Upper lobe of right lung (tissue), 1 donor: ENCODE measurements at regions not wholly inside any gene's neighbourhood (a gene's known extent, or its start where the extent isn't known, plus 50 kb on each side); places are given as distances from the start of the nearest gene placed in this dataset.

ENCODE experiments used
- ATAC-seq: fragments of 200-7000 bp; cut with Tn5 transposase; one replicate; pipeline ENCODE4 v1.9.1; 2020; ENCODE audit warnings: mild to moderate bottlenecking, moderate library complexity
- DNase-seq: peaks from one replicate; pipeline ENCODE4 v3.0.0-alpha.2; 2020
- H3K27ac ChIP-seq: fragments of 200-600 bp; one replicate; pipeline ENCODE4 v1.8.0; 2022
- H3K27me3 ChIP-seq: fragments of 200-600 bp; one replicate; pipeline ENCODE4 v1.8.0; 2022; ENCODE audit warnings: mild to moderate bottlenecking
- H3K36me3 ChIP-seq: fragments of 200-600 bp; one replicate; pipeline ENCODE4 v1.8.0; 2022
- H3K4me1 ChIP-seq: fragments of 200-600 bp; one replicate; pipeline ENCODE4 v1.8.0; 2022
- H3K4me3 ChIP-seq: fragments of 200-600 bp; one replicate; pipeline ENCODE4 v1.8.0; 2022; ENCODE audit warnings: mild to moderate bottlenecking
- H3K9me3 ChIP-seq: fragments of 200-600 bp; one replicate; pipeline ENCODE4 v1.8.0; 2022
- intact Hi-C: fragments of 100-400 bp; cut with DNase I; formaldehyde crosslinking; loops from one replicate; pipeline ENCODE4 v1.11.0; 2022
- TF ChIP-seq, protein P1 (sequence below): fragments of 200-600 bp; IDR thresholded peaks from one replicate; pipeline ENCODE4 v1.8.0; 2022; ENCODE audit warnings: antibody characterized with exemption
- donor health status: DM: no; HTN: yes; CAD: no; lungs with severe emphysema.

DNA sequence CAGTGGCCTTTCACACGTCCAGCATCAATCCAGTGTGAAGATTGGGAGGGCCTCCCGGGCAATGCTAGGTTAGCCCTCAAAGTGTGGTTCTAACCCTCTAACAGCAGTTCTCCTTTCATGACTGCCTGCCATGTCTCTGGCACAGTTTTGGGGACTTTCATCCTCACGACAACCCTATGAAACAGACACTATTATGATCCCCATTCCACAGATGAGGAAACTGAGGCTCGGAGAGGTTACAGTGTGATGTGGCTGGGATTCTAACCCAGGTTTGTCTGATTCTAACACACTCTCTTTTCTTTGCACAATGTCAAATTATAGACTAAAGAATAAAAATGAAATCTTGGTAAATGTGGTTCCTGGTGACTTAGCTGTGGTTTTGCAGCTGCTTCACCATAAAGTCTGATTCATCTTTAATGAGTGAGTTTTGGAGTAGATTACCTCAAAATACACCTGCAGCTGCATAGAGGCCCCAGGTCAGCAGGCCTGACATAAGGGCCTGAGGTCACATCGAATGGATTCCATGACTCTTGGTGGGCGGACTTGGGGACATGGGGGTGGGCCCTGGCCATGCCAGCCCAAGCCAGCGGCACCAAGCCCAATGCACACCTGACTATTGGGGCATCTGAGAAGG, 214.4 kb downstream of the GLI2 start:
- intact Hi-C loops = no loop called here
- no peaks in the 10 kb centered on the region for H3K4me1 ChIP-seq
- no peak overlapping the region for H3K27ac ChIP-seq
- no peak for DNase-seq
- no peaks in the 10 kb centered on the region for H3K9me3 ChIP-seq
- TF ChIP-seq, protein P1, sequence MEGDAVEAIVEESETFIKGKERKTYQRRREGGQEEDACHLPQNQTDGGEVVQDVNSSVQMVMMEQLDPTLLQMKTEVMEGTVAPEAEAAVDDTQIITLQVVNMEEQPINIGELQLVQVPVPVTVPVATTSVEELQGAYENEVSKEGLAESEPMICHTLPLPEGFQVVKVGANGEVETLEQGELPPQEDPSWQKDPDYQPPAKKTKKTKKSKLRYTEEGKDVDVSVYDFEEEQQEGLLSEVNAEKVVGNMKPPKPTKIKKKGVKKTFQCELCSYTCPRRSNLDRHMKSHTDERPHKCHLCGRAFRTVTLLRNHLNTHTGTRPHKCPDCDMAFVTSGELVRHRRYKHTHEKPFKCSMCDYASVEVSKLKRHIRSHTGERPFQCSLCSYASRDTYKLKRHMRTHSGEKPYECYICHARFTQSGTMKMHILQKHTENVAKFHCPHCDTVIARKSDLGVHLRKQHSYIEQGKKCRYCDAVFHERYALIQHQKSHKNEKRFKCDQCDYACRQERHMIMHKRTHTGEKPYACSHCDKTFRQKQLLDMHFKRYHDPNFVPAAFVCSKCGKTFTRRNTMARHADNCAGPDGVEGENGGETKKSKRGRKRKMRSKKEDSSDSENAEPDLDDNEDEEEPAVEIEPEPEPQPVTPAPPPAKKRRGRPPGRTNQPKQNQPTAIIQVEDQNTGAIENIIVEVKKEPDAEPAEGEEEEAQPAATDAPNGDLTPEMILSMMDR = no peak
- no peaks in the 10 kb centered on the region for H3K36me3 ChIP-seq
- H3K4me3 ChIP-seq = no peak overlapping the region
- ATAC-seq = no peak
- no peaks in the 10 kb centered on the region for H3K27me3 ChIP-seq

DNA sequence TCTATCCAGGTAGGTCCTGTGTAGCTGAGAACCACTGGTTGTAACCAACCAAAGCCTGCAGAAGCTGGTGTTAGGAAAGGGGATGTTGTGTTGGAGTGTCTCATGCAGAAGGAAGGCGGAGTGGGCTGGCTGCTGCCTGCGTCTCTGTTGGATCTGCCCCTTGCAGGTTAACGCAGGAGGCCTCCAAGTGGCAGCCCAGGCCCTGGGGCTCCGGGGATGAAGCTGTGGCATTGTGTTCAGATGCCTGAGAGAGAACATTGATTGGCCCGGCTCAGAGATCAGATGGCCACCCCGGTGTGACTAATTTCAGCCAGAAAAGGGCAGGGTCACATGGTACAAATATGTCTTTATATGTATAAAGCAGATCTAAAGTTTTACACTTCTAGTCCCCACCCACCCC, 216.0 kb downstream of the GLI2 start:
- Histone ChIP-seq H3K9me3 (no peaks in the 10 kb centered on the region), H3K27me3 (no peaks in the 10 kb centered on the region), H3K4me3 (no peak overlapping the region), H3K36me3 (no peaks in the 10 kb centered on the region), H3K4me1 (no peaks in the 10 kb centered on the region), H3K27ac (no peak overlapping the region)
- ATAC-seq (no peak), DNase-seq (no peak)
- TF ChIP-seq, protein P1 = no peak
- intact Hi-C loops = no loop called here

DNA sequence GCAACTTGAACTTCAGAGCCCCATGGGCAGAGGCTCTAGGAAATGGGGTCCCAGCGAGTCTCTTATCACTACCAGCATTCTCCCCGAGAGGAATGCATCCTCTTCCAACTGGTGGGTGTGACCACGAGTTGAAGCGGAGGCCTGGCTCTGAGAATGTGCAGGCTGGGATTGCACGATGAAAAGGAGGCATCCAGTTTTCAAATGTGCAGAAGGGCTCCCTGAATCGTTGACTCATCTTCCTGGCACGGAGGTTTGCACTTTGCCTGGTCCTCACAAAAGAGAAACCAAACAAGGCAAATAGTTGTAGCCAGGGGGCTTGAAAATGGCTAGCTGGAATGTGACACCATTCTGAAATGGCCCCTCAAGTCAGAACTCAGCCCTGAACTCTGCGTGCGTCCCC, 216.7 kb downstream of the GLI2 start:
- Histone ChIP-seq H3K4me1 (no peaks in the 10 kb centered on the region), H3K9me3 (no peaks in the 10 kb centered on the region), H3K27ac (no peak overlapping the region), H3K27me3 (no peaks in the 10 kb centered on the region), H3K4me3 (no peak overlapping the region), H3K36me3 (no peaks in the 10 kb centered on the region)
- intact Hi-C loops = no loop called here
- ATAC-seq = no peak
- DNase-seq = no peak
- TF ChIP-seq, protein P1 = no peak

DNA sequence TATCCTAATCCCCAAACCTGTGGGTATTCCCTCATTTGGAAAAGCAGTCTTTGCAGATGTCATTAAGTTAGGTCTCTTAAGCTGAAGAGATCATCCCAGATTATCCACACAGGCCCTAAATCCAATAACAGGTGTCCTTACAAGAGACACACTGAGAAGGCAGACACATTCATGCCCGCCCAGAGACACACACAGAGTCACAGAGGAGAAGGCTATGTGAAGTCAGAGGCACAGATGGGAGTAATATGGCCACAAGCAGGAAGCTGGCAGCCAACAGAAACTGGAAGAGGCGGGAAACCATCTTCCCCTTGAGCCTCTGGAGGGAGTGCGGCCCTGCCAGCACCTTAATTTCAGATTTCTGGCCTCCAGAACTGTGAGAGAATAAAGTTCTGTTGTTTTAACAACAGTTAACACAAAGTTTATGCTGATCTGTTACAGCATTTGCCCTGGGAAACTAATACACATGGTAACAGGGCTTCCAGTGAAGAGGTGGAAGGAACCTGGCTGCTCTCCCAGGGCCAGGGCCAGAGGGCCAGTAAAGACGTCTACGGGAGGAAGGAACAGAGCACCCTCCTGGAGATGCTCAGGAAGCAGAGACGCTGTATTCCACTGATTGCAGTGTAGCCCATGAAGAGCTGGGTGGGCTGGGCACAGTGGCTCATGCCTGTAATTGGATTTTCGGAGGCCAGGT, 217.5 kb downstream of the GLI2 start:
- H3K27ac ChIP-seq = no peak overlapping the region
- TF ChIP-seq, protein P1 = no peak
- H3K9me3 ChIP-seq = no peaks in the 10 kb centered on the region
- H3K27me3 ChIP-seq = no peaks in the 10 kb centered on the region
- DNase-seq (no peak), ATAC-seq (no peak)
- H3K4me3 ChIP-seq = no peak overlapping the region
- intact Hi-C loops = no loop called here
- H3K36me3 ChIP-seq = no peaks in the 10 kb centered on the region
- no peaks in the 10 kb centered on the region for H3K4me1 ChIP-seq

DNA sequence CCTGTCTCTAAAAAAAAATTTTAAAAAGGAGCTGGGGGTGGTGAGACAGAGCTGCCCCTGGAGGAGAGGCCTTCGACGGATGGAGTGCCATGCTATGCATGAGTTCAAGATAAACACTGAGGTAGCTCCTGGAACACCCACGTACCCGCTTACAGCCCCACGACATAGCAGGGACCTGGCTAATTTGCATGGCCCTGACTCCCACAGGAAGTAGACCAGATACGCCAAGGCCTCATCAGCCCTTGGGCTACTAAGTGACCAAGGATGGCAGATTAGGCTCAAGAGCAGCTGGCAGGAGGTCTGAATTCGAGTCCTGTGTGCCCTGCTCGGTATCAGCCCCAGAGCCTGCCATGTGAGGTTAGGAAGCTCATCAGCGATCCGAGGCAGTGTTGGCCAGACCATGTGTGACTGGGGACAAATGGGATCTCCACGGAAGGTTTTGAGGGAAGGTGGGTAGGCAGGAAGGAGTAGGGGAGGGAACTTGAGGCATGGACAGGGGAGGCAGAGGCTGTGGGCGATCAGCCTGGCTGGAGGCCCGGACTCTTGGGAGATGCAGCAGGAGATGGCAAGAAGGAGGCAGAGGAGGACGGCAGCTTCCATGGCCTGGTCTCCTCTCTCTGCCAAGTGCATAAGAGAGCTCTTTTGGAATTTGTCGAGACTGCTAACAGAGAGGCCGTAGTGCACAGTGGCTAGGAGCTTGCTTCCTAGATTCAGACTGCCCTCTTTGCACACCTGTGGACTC, 218.3 kb downstream of the GLI2 start:
- no peaks in the 10 kb centered on the region for H3K27me3 ChIP-seq
- DNase-seq (no peak), ATAC-seq (no peak)
- no peaks in the 10 kb centered on the region for H3K36me3 ChIP-seq
- no peaks in the 10 kb centered on the region for H3K9me3 ChIP-seq
- H3K4me3 ChIP-seq = no peak overlapping the region
- no peaks in the 10 kb centered on the region for H3K4me1 ChIP-seq
- intact Hi-C loops = no loop called here
- no peak overlapping the region for H3K27ac ChIP-seq
- TF ChIP-seq, protein P1 = no peak
